B cell (primary cell): ENCODE measurements at regions not wholly inside any gene's neighbourhood (a gene's known extent, or its start where the extent isn't known, plus 50 kb on each side); places are given as distances from the start of the nearest gene placed in this dataset.

Experiments
- ATAC-seq: fragments of 200-7000 bp; cut with Tn5 transposase; one replicate; pipeline ENCODE4 v1.10.0; 2021; ENCODE audit warnings: low read depth, mild to moderate bottlenecking, moderate number of reproducible peaks, moderate library complexity
- CTCF ChIA-PET: fragments of 350-600 bp; sonication (Branson Sonifier 250); formaldehyde crosslinking; loops from one replicate; lab custom pipeline; 2021; ENCODE audit warnings: antibody characterized with exemption, inconsistent platforms; lab: Charles Lee
- POLR2A ChIA-PET: fragments of 350-600 bp; sonication (Branson Sonifier 250); formaldehyde crosslinking; loops from one replicate; lab custom pipeline; 2021; ENCODE audit warnings: antibody characterized with exemption; lab: Charles Lee
- DNase-seq: peaks from one replicate; pipeline ENCODE4 v3.0.0; 2013
- H2AFZ ChIP-seq: 2 replicates; pipeline ENCODE4 v1.6.1; 2012; ENCODE audit warnings: mild to moderate bottlenecking, low read depth, low read length; ENCODE audit not compliant: insufficient read depth, poor library complexity, severe bottlenecking
- H3K27ac ChIP-seq, 2 donors: 1 replicate in 1 of 2; 2 replicates in 1 of 2; pipeline ENCODE4 v1.5.1; 2012 to 2013; ENCODE audit warnings: low read length in 2 of 2, mild to moderate bottlenecking in 2 of 2, moderate library complexity in 1 of 2
- H3K27me3 ChIP-seq, 4 experiments: fragments of 200-600 bp in 1 of 4; sonication (generic) in 1 of 4; replicated peaks in 1 of 4; 1 replicate in 2 of 4; 2 replicates in 2 of 4; pipeline versions ENCODE4 v1.6.1 to v1.7.0; 2013 to 2016; ENCODE audit warnings: low read length in 3 of 4, mild to moderate bottlenecking in 2 of 4, mixed read lengths in 1 of 4, moderate library complexity in 1 of 4; ENCODE audit not compliant: insufficient read depth in 4 of 4, control insufficient read depth in 3 of 4; ENCODE audit errors: control extremely low read depth in 1 of 4
- H3K36me3 ChIP-seq, 2 experiments: replicated peaks in 1 of 2; 1 replicate in 1 of 2; 2 replicates in 1 of 2; pipeline versions ENCODE4 v1.6.1 to v1.7.1; 2013; ENCODE audit warnings: low read length in 1 of 2; ENCODE audit not compliant: insufficient read depth in 2 of 2, control insufficient read depth in 1 of 2; ENCODE audit errors: control extremely low read depth in 1 of 2, extremely low read depth in 1 of 2
- H3K4me1 ChIP-seq, 2 donors: fragments of 200-600 bp in 1 of 2; sonication (generic) in 1 of 2; 1 replicate in 1 of 2; 2 replicates in 1 of 2; pipeline versions ENCODE4 v1.5.1 to v1.6.1; 2013 to 2017; ENCODE audit warnings: low read length in 2 of 2; ENCODE audit not compliant: control insufficient read depth in 2 of 2, insufficient read depth in 2 of 2
- H3K4me2 ChIP-seq: replicated peaks from 2 replicates; pipeline ENCODE3; 2012; ENCODE audit warnings: mild to moderate bottlenecking, low read depth, low read length; ENCODE audit not compliant: poor library complexity, severe bottlenecking
- H3K4me3 ChIP-seq, 5 experiments: fragments of 200-600 bp in 1 of 5; sonication (generic) in 1 of 5; 1 replicate in 3 of 5; 2 replicates in 2 of 5; pipeline versions ENCODE4 v1.5.1 to v1.7.0; 2011 to 2016; ENCODE audit warnings: low read length in 4 of 5, mild to moderate bottlenecking in 4 of 5, low read depth in 2 of 5, control low read depth in 1 of 5, moderate library complexity in 1 of 5; ENCODE audit not compliant: insufficient read depth in 1 of 5; ENCODE audit errors: control extremely low read depth in 1 of 5, extremely low read depth in 1 of 5
- H3K79me2 ChIP-seq: fragments of 200-600 bp; sonication (generic); one replicate; pipeline ENCODE4 v1.6.0; 2016; ENCODE audit warnings: low read length; ENCODE audit not compliant: control insufficient read depth, insufficient read depth
- H3K9ac ChIP-seq: fragments of 200-600 bp; sonication (generic); 2 replicates; pipeline ENCODE4 v1.6.1; 2017; ENCODE audit warnings: mild to moderate bottlenecking, low read length, moderate library complexity
- H3K9me3 ChIP-seq, 3 donors: one replicate each; pipeline versions ENCODE4 v1.6.1 to v1.7.1; 2013; ENCODE audit warnings: low read length in 2 of 3; ENCODE audit not compliant: control insufficient read depth in 2 of 3, insufficient read depth in 1 of 3; ENCODE audit errors: control extremely low read depth in 1 of 3
- H4K20me1 ChIP-seq: 2 replicates; pipeline ENCODE4 v1.6.0; 2012; ENCODE audit warnings: mild to moderate bottlenecking, low read length; ENCODE audit not compliant: insufficient read depth, control insufficient read depth, poor library complexity, severe bottlenecking
- H3K27ac Mint-ChIP-seq: one replicate; pipeline ENCODE4 v1.8.0; 2021; ENCODE audit warnings: mixed read lengths
- H3K27me3 Mint-ChIP-seq: one replicate; pipeline ENCODE4 v1.8.0; 2021; ENCODE audit warnings: mixed read lengths
- H3K4me1 Mint-ChIP-seq: one replicate; pipeline ENCODE4 v1.8.0; 2021; ENCODE audit warnings: mixed read lengths
- H3K4me3 Mint-ChIP-seq: one replicate; pipeline ENCODE4 v1.8.0; 2021; ENCODE audit warnings: mixed read lengths
- H3K9me3 Mint-ChIP-seq: one replicate; pipeline ENCODE4 v1.8.0; 2022; ENCODE audit warnings: mixed read lengths; ENCODE audit not compliant: insufficient read depth
- CTCF ChIP-seq: fragments of 200-600 bp; IDR thresholded peaks from one replicate; pipeline ENCODE4 v1.8.0; 2022; ENCODE audit warnings: antibody characterized with exemption, mild to moderate bottlenecking
- EZH2 ChIP-seq: IDR thresholded peaks from 2 replicates; pipeline ENCODE4 v1.6.1; 2012; ENCODE audit warnings: borderline replicate concordance, low read depth, mild to moderate bottlenecking, moderate library complexity, low read length; ENCODE audit not compliant: insufficient read depth, poor library complexity, severe bottlenecking
- WGBS: methylation state at CpG from one replicate; pipeline ENCODE4 v1.1.5; 2013; ENCODE audit warnings: missing lambda C conversion rate; ENCODE audit not compliant: insufficient coverage; 5-methylcytosine and 5-hydroxymethylcytosine counted together
- intact Hi-C: fragments of 100-400 bp; cut with micrococcal nuclease; formaldehyde crosslinking; loops from one replicate; pipeline ENCODE4 v1.10.0; 2022

- WGBS, result 100% methylated on average over 2 of the region's 3 CpGs
- Histone ChIP-seq H3K27ac (no peak overlapping the region), H3K4me3 (no peak overlapping the region), H4K20me1 (no peaks in the 10 kb centered on the region), H3K36me3 (no peaks in the 10 kb centered on the region), H2AFZ (no peak overlapping the region), H3K9me3 (no peaks in the 10 kb centered on the region), H3K4me1 (no peaks in the 10 kb centered on the region), H3K27me3 (no peaks in the 10 kb centered on the region), H3K4me2 (no peak overlapping the region), H3K79me2 (no peaks in the 10 kb centered on the region), H3K9ac (no peak overlapping the region)
- TF ChIP-seq CTCF, result no peak
- no peak for TF ChIP-seq EZH2
- ChIA-PET POLR2A (no interaction called here), CTCF (no interaction called here)
- ATAC-seq (no peak), DNase-seq (no peak)
- H3K27me3 Mint-ChIP-seq, result no peaks in the 10 kb centered on the region
- H3K27ac Mint-ChIP-seq, result no peak overlapping the region
- no peak overlapping the region for H3K4me3 Mint-ChIP-seq
- intact Hi-C loops, result no loop called here
- no peaks in the 10 kb centered on the region for H3K9me3 Mint-ChIP-seq
- H3K4me1 Mint-ChIP-seq, result no peaks in the 10 kb centered on the region
These were observed 555.3 kb upstream of the MAP3K7 start for GRCh38 chr6:91142154-91142553.

GRCh38 chr6:91141346-91141745 lies 554.5 kb upstream of the MAP3K7 start:
- no peak for TF ChIP-seq EZH2
- TF ChIP-seq CTCF, result no peak
- no peak overlapping the region for H3K4me3 ChIP-seq
- POLR2A ChIA-PET, result no interaction called here
- no peak overlapping the region for H3K27ac ChIP-seq
- DNase-seq (no peak), ATAC-seq (no peak)
- Mint-ChIP-seq H3K4me3 (no peak overlapping the region), H3K27ac (no peak overlapping the region), H3K9me3 (no peaks in the 10 kb centered on the region), H3K27me3 (no peaks in the 10 kb centered on the region), H3K4me1 (no peaks in the 10 kb centered on the region)
- H4K20me1 ChIP-seq, result no peaks in the 10 kb centered on the region
- no peaks in the 10 kb centered on the region for H3K4me1 ChIP-seq
- no peak overlapping the region for H3K9ac ChIP-seq
- intact Hi-C loops, result no loop called here
- no peaks in the 10 kb centered on the region for H3K36me3 ChIP-seq
- CTCF ChIA-PET, result no interaction called here
- H3K9me3 ChIP-seq, result no peaks in the 10 kb centered on the region
- no peak overlapping the region for H2AFZ ChIP-seq
- no peaks in the 10 kb centered on the region for H3K79me2 ChIP-seq
- no CpG with 5 or more reads among the region's 3 CpGs for WGBS
- no peaks in the 10 kb centered on the region for H3K27me3 ChIP-seq
- no peak overlapping the region for H3K4me2 ChIP-seq
